Endothelial cell of umbilical vein (primary cell): ENCODE measurements at regions not wholly inside any gene's neighbourhood (a gene's known extent, or its start where the extent isn't known, plus 50 kb on each side); places are given as distances from the start of the nearest gene placed in this dataset. TPM values are rescaled to one million over a fixed set of nuclear protein-coding genes. Genes with fewer than 3 reads are reported as not detected.

Experiments
- BruUV-seq: library from RNA; stranded (reverse); fragments of 400-500 nt; replicated peaks from 2 replicates; lab custom pipeline; 2021; lab: Mats Ljungman, UMichigan
- CTCF ChIA-PET: fragments of 300-600, 350-600 bp; sonication (Branson Sonifier 250); formaldehyde crosslinking; loops from one replicate; lab custom pipeline; 2021; ENCODE audit warnings: antibody characterized with exemption, inconsistent platforms; lab: Charles Lee
- POLR2A ChIA-PET: fragments of 300-600, 350-600 bp; sonication (Branson Sonifier 250); formaldehyde crosslinking; loops from one replicate; lab custom pipeline; 2021; ENCODE audit warnings: antibody characterized with exemption, inconsistent platforms; lab: Charles Lee
- DNase-seq: peaks from one replicate; pipeline ENCODE4 v3.0.0-alpha.2; 2011; ENCODE audit warnings: low read depth, low spot score
- FAIRE-seq: peaks from 2 replicates; lab custom pipeline; 2011; peaks lifted over from hg19 to GRCh38; lab: Jason Lieb, UNC
- H2AFZ ChIP-seq: 2 replicates; pipeline ENCODE4 v1.6.0; 2012; ENCODE audit warnings: low read depth, low read length, control low read depth, inconsistent platforms
- H3K27ac ChIP-seq: 2 replicates; pipeline ENCODE4 v1.5.1; 2011; ENCODE audit warnings: low read depth, mild to moderate bottlenecking, control low read depth, low read length, moderate library complexity; ENCODE audit not compliant: insufficient read depth
- H3K27me3 ChIP-seq, 2 experiments: 2 replicates each; pipeline versions ENCODE4 v1.6.0 to v1.6.1; 2011; ENCODE audit warnings: low read length in 2 of 2, mixed read lengths in 1 of 2; ENCODE audit not compliant: control insufficient read depth in 2 of 2, insufficient read depth in 2 of 2
- H3K36me3 ChIP-seq, 2 experiments: 2 replicates in 1 of 2; 3 replicates in 1 of 2; pipeline ENCODE4 v1.5.1; 2011; ENCODE audit warnings: low read length in 2 of 2, mild to moderate bottlenecking in 1 of 2, moderate library complexity in 1 of 2; ENCODE audit not compliant: control insufficient read depth in 2 of 2, insufficient read depth in 2 of 2; ENCODE audit errors: extremely low read depth in 1 of 2
- H3K4me1 ChIP-seq: 3 replicates; pipeline ENCODE4 v1.5.1; 2011; ENCODE audit warnings: mild to moderate bottlenecking, low read length; ENCODE audit not compliant: control insufficient read depth, insufficient read depth; ENCODE audit errors: extremely low read depth
- H3K4me2 ChIP-seq: 2 replicates; pipeline ENCODE4 v1.6.1; 2011; ENCODE audit warnings: low read length, control low read depth, mixed read lengths; ENCODE audit not compliant: insufficient read depth
- H3K4me3 ChIP-seq, 3 experiments: fragments of 200-600 bp in 1 of 3; sonication (generic), shearing (Covaris generic) in 1 of 3; replicated peaks in 1 of 3; 2 replicates each; pipeline ENCODE4 v1.5.1; 2011 to 2016; ENCODE audit warnings: control low read depth in 3 of 3, low read length in 3 of 3, mild to moderate bottlenecking in 2 of 3, inconsistent platforms in 1 of 3, low read depth in 1 of 3, moderate library complexity in 1 of 3; ENCODE audit not compliant: insufficient read depth in 1 of 3
- H3K79me2 ChIP-seq: 2 replicates; pipeline ENCODE4 v1.6.0; 2012; ENCODE audit warnings: low read length, inconsistent platforms; ENCODE audit not compliant: control insufficient read depth, insufficient read depth
- H3K9ac ChIP-seq: replicated peaks from 2 replicates; pipeline ENCODE3; 2011; ENCODE audit warnings: low read length, control low read depth; ENCODE audit not compliant: insufficient read depth; ENCODE audit errors: extremely low read depth
- H3K9me1 ChIP-seq: replicated peaks from 3 replicates; pipeline ENCODE4 v1.6.0; 2011; ENCODE audit warnings: mild to moderate bottlenecking, low read length; ENCODE audit not compliant: control insufficient read depth, insufficient read depth; ENCODE audit errors: extremely low read depth
- H3K9me3 ChIP-seq: replicated peaks from 2 replicates; pipeline ENCODE4 v1.5.1; 2012; ENCODE audit warnings: low read length, inconsistent platforms; ENCODE audit not compliant: control insufficient read depth, insufficient read depth
- H4K20me1 ChIP-seq: replicated peaks from 2 replicates; pipeline ENCODE3; 2011; ENCODE audit warnings: mild to moderate bottlenecking, low read length; ENCODE audit not compliant: control insufficient read depth, insufficient read depth; ENCODE audit errors: extremely low read depth
- GATA2 ChIP-seq: IDR thresholded peaks from 2 replicates; pipeline ENCODE4 v1.7.0; 2011; ENCODE audit warnings: low read depth, mild to moderate bottlenecking, moderate library complexity, mixed read lengths, low read length; ENCODE audit not compliant: insufficient read length, insufficient read depth
- POLR2A ChIP-seq: IDR thresholded peaks from 2 replicates; pipeline ENCODE4 v1.6.1; 2012; ENCODE audit warnings: low read depth, mild to moderate bottlenecking, control low read depth, low read length
- dilution Hi-C: fragments of 300-500 bp; cut with MboI; formaldehyde crosslinking; loops from one replicate; pipeline ENCODE4 v1.15.0; 2019; ENCODE audit warnings: low sequenced_read_pairs; ENCODE audit not compliant: extremely low pct_ligation_motif_present
- intact Hi-C: fragments of 100-400 bp; cut with micrococcal nuclease; formaldehyde crosslinking; loops from one replicate; pipeline ENCODE4 v1.10.0; 2022
- small RNA-seq: library from RNA; depleted of rRNA; stranded (forward); fragments of <200 nt; gene quantifications from one replicate; pipeline ENCODE3, GENCODE V24; 2012; ENCODE audit warnings: low replicate concordance, low read depth; ENCODE audit not compliant: insufficient read depth, insufficient read length

DNA sequence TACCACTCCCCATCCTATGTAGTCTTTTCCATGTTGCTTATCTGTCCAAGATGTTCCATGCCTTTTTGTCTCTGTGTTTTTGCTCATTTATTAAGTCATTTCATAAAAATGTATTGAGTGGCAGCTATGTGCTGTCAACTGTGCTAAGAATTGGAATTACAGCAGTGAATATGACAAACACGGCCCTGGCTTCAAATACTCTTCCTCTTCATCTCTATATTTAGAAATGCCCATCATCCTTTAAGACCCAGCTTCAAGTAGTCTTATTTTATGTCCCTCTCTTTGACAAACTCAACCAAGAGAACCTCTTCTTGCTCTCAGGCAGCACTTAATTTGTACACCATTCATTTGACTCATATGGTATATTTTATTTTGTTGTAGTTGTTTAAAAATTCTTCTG is 55.4 kb upstream of the AMOT start:
- no peak overlapping the region for H3K4me2 ChIP-seq
- FAIRE-seq (no peak), DNase-seq (no peak)
- H3K9ac ChIP-seq, result no peak overlapping the region
- H3K4me3 ChIP-seq, result no peak overlapping the region
- no peaks in the 10 kb centered on the region for H3K4me1 ChIP-seq
- ChIA-PET POLR2A (no interaction called here), CTCF (no interaction called here)
- no peaks in the 10 kb centered on the region for H3K36me3 ChIP-seq
- H3K27ac ChIP-seq, result no peak overlapping the region
- H3K27me3 ChIP-seq, result no peaks in the 10 kb centered on the region
- H4K20me1 ChIP-seq, result no peaks in the 10 kb centered on the region
- no peaks in the 10 kb centered on the region for H3K9me1 ChIP-seq
- TF ChIP-seq POLR2A (no peak), GATA2 (no peak)
- no peaks in the 10 kb centered on the region for H3K79me2 ChIP-seq
- intact Hi-C loops (no loop called here), dilution Hi-C loops (no loop called here)
- no peaks in the 10 kb centered on the region for H3K9me3 ChIP-seq
- H2AFZ ChIP-seq, result no peak overlapping the region
- BruUV-seq, result no TSS peak

Small RNA genes in the stretch of these regions (small RNA-seq; reads per million reads assigned to genes)
- gene AL031183.1 (not detected), gene RF00012 (not detected), gene RF00088 (not detected), gene RN7SL93P (not detected), gene RNU1-57P (not detected), gene RNU6-1015P (not detected)
